OCI-LY7 (cell line): ENCODE measurements at regions not wholly inside any gene's neighbourhood (a gene's known extent, or its start where the extent isn't known, plus 50 kb on each side); places are given as distances from the start of the nearest gene placed in this dataset.

ENCODE experiments used
- BruUV-seq: library from RNA; stranded (reverse); fragments of 400-500 nt; replicated peaks from 2 replicates; lab custom pipeline; 2021; lab: Mats Ljungman, UMichigan
- CTCF ChIA-PET: fragments of 300-600 bp; sonication (Branson Sonifier 250); formaldehyde crosslinking; loops from one replicate; lab custom pipeline; 2022; ENCODE audit warnings: antibody characterized with exemption; ENCODE audit not compliant: unreplicated experiment; lab: Charles Lee
- POLR2A ChIA-PET: fragments of 300-600 bp; sonication (Branson Sonifier 250); formaldehyde crosslinking; loops from one replicate; lab custom pipeline; 2022; ENCODE audit warnings: antibody characterized with exemption; lab: Charles Lee
- DNase-seq: peaks from one replicate; pipeline ENCODE4 v3.0.0-alpha.2; 2015; ENCODE audit warnings: low spot score
- H2AFZ ChIP-seq: fragments of 200-600 bp; sonication (generic), shearing (Covaris generic); 2 replicates; pipeline ENCODE4 v1.6.1; 2014; ENCODE audit warnings: mild to moderate bottlenecking, antibody characterized with exemption, low read length, moderate library complexity
- H3K27ac ChIP-seq: fragments of 200-600 bp; sonication (generic); 2 replicates; pipeline ENCODE4 v1.5.1; 2014; ENCODE audit warnings: mixed run types, low read depth, mild to moderate bottlenecking, moderate library complexity, low read length, inconsistent platforms; ENCODE audit not compliant: poor library complexity, severe bottlenecking
- H3K36me3 ChIP-seq: fragments of 200-600 bp; sonication (generic); 2 replicates; pipeline ENCODE4 v1.6.1; 2014; ENCODE audit warnings: mild to moderate bottlenecking, antibody characterized with exemption, low read length, moderate library complexity, mixed read lengths; ENCODE audit not compliant: insufficient read depth
- H3K4me1 ChIP-seq: fragments of 200-600 bp; sonication (generic); 2 replicates; pipeline ENCODE4 v1.5.1; 2014; ENCODE audit warnings: mild to moderate bottlenecking, low read length; ENCODE audit not compliant: insufficient read depth, poor library complexity, severe bottlenecking
- H3K4me2 ChIP-seq: fragments of 200-600 bp; sonication (generic); 2 replicates; pipeline ENCODE4 v1.6.1; 2014; ENCODE audit warnings: mild to moderate bottlenecking, low read length
- H3K4me3 ChIP-seq: fragments of 200-600 bp; sonication (generic); 2 replicates; pipeline ENCODE4 v1.5.1; 2014; ENCODE audit warnings: mild to moderate bottlenecking, low read depth, low read length; ENCODE audit not compliant: poor library complexity, severe bottlenecking
- H3K79me2 ChIP-seq: fragments of 200-600 bp; sonication (generic); 2 replicates; pipeline ENCODE4 v1.6.1; 2016; ENCODE audit warnings: low read depth, mild to moderate bottlenecking, low read length, moderate library complexity, mixed read lengths; ENCODE audit not compliant: insufficient read depth
- H3K9me2 ChIP-seq: fragments of 200-600 bp; sonication (generic); 2 replicates; pipeline ENCODE4 v1.6.1; 2016; ENCODE audit warnings: mild to moderate bottlenecking, low read length, mixed read lengths; ENCODE audit not compliant: insufficient read depth
- H3K9me3 ChIP-seq: fragments of 200-600 bp; sonication (generic); 2 replicates; pipeline ENCODE4 v1.6.1; 2014; ENCODE audit warnings: mild to moderate bottlenecking, mixed run types, low read length, mixed read lengths
- H4K20me1 ChIP-seq: fragments of 200-600 bp; sonication (generic); 2 replicates; pipeline ENCODE4 v1.6.1; 2014; ENCODE audit warnings: mild to moderate bottlenecking, antibody characterized with exemption, low read length, moderate library complexity, mixed read lengths; ENCODE audit not compliant: insufficient read depth
- EZH2phosphoT487 ChIP-seq: fragments of 200-600 bp; sonication (generic); IDR thresholded peaks from 2 replicates; pipeline ENCODE4 v1.6.1; 2018; ENCODE audit warnings: low read depth, borderline replicate concordance, mild to moderate bottlenecking, mixed run types, antibody characterized with exemption, low read length, moderate library complexity, mixed read lengths
- intact Hi-C: fragments of 100-400 bp; cut with micrococcal nuclease; formaldehyde crosslinking; loops from one replicate; pipeline ENCODE4 v1.10.0; 2022; ENCODE audit not compliant: unreplicated experiment
- TF ChIP-seq, protein P1 (sequence below): fragments of 200-600 bp; sonication (generic); conservative IDR thresholded peaks from 2 replicates; pipeline ENCODE4 v1.5.1; 2014; ENCODE audit warnings: mild to moderate bottlenecking, antibody characterized with exemption, low read length, moderate library complexity, mixed read lengths

DNA sequence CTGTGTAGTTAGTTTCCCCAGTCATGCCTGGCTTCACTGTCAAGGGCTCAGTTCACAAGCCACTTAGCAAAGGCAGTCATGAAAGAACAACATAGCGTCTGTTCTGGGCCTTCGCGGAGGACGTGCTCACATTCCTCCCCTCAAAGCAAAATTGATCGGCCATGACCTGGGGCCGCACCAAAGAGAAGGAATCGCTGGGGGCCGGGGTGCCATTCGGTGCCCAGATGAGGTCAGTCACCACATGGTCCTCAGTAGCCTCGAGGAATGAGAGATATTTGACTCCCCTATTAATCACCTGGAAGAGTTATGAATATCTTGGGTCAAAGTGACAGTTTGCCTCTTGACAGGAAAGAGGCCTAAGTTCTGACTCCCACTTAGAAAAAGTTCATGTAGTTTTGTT lies 251.1 kb upstream of the JUN start:
- Histone ChIP-seq H4K20me1 (no peaks in the 10 kb centered on the region), H3K9me3 (no peaks in the 10 kb centered on the region), H3K4me1 (no peaks in the 10 kb centered on the region), H2AFZ (no peak overlapping the region), H3K79me2 (no peaks in the 10 kb centered on the region), H3K27ac (no peak overlapping the region), H3K4me2 (no peak overlapping the region), H3K4me3 (no peak overlapping the region), H3K36me3 (no peaks in the 10 kb centered on the region), H3K9me2 (no peaks in the 10 kb centered on the region)
- BruUV-seq = no TSS peak
- DNase-seq = no peak
- intact Hi-C loops = no loop called here
- ChIA-PET CTCF (no interaction called here), POLR2A (no interaction called here)
- TF ChIP-seq, protein P1, sequence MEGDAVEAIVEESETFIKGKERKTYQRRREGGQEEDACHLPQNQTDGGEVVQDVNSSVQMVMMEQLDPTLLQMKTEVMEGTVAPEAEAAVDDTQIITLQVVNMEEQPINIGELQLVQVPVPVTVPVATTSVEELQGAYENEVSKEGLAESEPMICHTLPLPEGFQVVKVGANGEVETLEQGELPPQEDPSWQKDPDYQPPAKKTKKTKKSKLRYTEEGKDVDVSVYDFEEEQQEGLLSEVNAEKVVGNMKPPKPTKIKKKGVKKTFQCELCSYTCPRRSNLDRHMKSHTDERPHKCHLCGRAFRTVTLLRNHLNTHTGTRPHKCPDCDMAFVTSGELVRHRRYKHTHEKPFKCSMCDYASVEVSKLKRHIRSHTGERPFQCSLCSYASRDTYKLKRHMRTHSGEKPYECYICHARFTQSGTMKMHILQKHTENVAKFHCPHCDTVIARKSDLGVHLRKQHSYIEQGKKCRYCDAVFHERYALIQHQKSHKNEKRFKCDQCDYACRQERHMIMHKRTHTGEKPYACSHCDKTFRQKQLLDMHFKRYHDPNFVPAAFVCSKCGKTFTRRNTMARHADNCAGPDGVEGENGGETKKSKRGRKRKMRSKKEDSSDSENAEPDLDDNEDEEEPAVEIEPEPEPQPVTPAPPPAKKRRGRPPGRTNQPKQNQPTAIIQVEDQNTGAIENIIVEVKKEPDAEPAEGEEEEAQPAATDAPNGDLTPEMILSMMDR = no peak
- TF ChIP-seq EZH2phosphoT487 = no peak

DNA sequence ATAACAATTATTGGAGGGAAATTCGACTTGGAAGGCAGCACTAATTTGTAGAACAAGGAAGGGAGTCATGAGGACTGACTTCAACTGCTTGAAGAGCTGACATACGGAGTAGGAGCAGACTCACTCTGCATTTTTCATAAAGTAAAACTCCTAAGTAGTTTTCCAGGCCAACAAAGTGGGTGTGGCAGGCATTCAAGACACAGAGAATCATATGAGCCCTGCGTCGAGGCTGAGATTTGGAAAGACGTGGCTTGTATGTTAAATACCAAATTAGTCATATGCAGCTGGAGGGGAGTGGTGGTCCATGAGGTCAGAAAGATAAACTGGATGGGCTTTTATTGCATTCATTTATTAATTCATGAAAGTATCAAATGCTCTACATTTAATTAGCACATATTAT lies 255.7 kb upstream of the JUN start:
- no peaks in the 10 kb centered on the region for H3K4me1 ChIP-seq
- BruUV-seq = no TSS peak
- H3K4me3 ChIP-seq = no peak overlapping the region
- H3K27ac ChIP-seq = no peak overlapping the region
- DNase-seq = no peak
- H3K9me3 ChIP-seq = no peaks in the 10 kb centered on the region
- no peak overlapping the region for H2AFZ ChIP-seq
- no peaks in the 10 kb centered on the region for H3K9me2 ChIP-seq
- POLR2A ChIA-PET = interaction anchor here (0.6 kb wide), 1 partner anchor 359 kb away, joined by 3 read pairs; no protein-coding TSS in a partner anchor
- CTCF ChIA-PET = no interaction called here
- no peak overlapping the region for H3K4me2 ChIP-seq
- no peaks in the 10 kb centered on the region for H4K20me1 ChIP-seq
- no peaks in the 10 kb centered on the region for H3K79me2 ChIP-seq
- no peak for TF ChIP-seq EZH2phosphoT487
- TF ChIP-seq, protein P1 = no peak
- no peaks in the 10 kb centered on the region for H3K36me3 ChIP-seq
- intact Hi-C loops = no loop called here

DNA sequence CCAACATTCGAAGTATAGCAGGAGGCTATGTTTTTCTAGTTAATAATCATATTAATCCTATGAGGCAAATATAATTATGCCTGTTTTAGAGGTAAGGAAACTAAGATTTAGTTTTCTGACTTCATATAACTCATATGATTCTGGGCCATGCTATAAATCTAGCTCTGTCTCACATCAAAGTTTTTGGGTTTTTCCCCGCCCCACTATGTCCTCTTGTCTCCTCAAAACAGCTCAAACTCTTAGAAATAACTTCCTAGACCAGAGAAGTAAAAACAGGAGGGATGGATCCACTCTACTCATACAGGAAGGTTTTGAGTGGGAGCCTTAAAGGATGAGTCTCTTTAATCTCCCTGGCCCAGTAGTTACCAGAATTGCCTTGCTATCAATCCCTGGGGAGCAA lies 256.4 kb upstream of the FGGY start:
- Histone ChIP-seq H3K27ac (no peak overlapping the region), H4K20me1 (no peaks in the 10 kb centered on the region), H3K36me3 (no peaks in the 10 kb centered on the region), H3K79me2 (no peaks in the 10 kb centered on the region), H3K4me2 (no peak overlapping the region), H3K9me2 (no peaks in the 10 kb centered on the region), H2AFZ (no peak overlapping the region), H3K4me3 (no peak overlapping the region), H3K9me3 (no peaks in the 10 kb centered on the region), H3K4me1 (no peaks in the 10 kb centered on the region)
- POLR2A ChIA-PET = interaction anchor here (0.7 kb wide), 1 partner anchor 618 kb away, joined by 3 read pairs; no protein-coding TSS in a partner anchor
- CTCF ChIA-PET = no interaction called here
- TF ChIP-seq, protein P1 = no peak
- no peak for TF ChIP-seq EZH2phosphoT487
- DNase-seq = no peak
- BruUV-seq = no TSS peak
- intact Hi-C loops = no loop called here
